ENCODE measurements at regions not wholly inside any gene's neighbourhood (a gene's known extent, or its start where the extent isn't known, plus 50 kb on each side); places are given as distances from the start of the nearest gene placed in this dataset.

DNA sequence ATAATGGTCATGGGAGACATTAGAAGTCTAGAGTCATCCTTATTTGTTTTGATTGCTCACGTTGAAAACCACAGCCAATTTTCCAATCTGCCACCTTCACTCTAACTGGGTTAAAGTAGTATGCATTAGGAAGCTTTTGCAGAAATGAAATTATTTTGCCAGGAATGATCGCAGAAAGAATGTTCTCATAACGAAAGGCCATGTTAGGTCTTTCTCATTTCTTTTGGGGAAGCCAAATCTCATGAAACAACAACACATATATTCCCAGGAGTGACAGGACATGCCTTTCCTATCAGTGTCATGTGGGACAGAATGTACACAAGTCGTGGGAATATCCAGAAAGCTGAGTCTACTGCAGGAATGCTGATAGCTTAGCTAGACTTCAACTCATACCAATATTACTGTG is 386.3 kb downstream of the AASDHPPT start:
- TF ChIP-seq, protein P1, sequence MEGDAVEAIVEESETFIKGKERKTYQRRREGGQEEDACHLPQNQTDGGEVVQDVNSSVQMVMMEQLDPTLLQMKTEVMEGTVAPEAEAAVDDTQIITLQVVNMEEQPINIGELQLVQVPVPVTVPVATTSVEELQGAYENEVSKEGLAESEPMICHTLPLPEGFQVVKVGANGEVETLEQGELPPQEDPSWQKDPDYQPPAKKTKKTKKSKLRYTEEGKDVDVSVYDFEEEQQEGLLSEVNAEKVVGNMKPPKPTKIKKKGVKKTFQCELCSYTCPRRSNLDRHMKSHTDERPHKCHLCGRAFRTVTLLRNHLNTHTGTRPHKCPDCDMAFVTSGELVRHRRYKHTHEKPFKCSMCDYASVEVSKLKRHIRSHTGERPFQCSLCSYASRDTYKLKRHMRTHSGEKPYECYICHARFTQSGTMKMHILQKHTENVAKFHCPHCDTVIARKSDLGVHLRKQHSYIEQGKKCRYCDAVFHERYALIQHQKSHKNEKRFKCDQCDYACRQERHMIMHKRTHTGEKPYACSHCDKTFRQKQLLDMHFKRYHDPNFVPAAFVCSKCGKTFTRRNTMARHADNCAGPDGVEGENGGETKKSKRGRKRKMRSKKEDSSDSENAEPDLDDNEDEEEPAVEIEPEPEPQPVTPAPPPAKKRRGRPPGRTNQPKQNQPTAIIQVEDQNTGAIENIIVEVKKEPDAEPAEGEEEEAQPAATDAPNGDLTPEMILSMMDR (conservative IDR thresholded peaks at IDR 0.05): no peak
- TF ChIP-seq ZFX (IDR thresholded peaks at IDR 0.05): no peak
- H3K27ac ChIP-seq: no peak overlapping the region

DNA sequence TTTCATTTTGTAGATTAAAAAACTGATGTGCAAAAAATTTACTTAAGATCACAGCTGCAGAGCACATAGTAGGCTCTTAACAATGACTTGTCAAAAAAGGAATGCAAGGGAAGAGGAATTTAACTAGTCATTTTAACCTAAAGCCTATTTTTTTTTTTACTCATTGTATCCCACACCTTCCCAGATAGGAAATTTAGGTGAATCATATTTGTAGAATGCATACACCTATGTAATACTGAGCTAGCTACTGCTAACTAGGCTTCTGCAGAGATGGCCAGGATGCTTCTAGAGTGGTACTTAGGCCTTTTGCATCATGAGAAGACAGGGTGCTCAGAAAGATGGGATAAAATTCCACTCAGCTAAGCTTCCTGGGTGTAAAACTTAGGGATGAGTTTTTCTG is 387.3 kb downstream of the AASDHPPT start:
- no peak overlapping the region for H3K27ac ChIP-seq
- TF ChIP-seq, protein P1 (conservative IDR thresholded peaks at IDR 0.05): no peak
- TF ChIP-seq ZFX (IDR thresholded peaks at IDR 0.05): no peak

DNA sequence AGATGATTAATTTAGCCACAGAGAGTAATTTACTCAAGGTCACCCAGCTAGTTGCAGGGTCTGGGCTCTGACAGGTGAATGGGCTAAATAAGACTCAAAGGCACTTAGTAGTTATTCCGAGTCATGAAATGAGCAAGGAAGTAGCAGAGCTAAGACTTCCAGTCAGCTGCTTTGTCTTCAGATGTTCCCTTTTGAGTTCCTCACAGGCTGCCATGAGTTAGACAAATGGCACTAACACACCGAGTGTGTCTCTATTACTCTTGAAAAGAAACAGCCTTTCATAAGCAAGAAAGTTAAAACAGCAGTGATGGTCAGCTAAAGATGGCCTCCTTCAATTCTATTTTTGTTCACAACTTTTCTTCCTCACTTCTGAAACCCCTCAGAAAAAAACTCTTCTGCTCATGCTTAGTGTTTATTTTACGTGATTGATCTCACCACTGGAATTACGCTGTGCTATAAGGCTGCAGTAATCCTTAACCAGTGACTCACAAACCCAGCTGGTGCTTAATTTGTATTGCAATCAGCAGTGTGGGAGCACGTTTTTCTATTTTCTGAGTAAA is 389.1 kb downstream of the AASDHPPT start:
- no peak overlapping the region for H3K27ac ChIP-seq
- no peak for TF ChIP-seq ZFX (IDR thresholded peaks at IDR 0.05)
- TF ChIP-seq, protein P1 (conservative IDR thresholded peaks at IDR 0.05): no peak

DNA sequence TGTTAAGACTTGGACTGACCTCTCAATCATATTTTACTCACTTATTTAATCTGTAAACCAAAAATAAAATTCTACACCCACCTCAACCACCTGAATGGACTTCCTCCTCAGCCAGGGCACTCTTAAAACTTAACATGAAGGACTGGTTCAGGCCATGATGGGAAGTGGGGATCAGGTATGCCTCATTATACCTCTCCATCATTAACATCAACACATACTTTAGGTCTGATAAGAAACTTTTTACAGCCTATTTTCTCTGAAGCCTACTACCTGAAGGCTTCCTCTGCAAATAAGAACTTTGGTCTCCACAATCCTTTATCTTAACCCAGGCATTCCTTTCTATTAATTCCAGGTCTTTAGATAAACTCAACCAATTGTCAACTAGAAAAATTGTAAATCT is 390.0 kb downstream of the AASDHPPT start:
- H3K27ac ChIP-seq: no peak overlapping the region
- TF ChIP-seq, protein P1 (conservative IDR thresholded peaks at IDR 0.05): no peak
- TF ChIP-seq ZFX (IDR thresholded peaks at IDR 0.05): no peak

DNA sequence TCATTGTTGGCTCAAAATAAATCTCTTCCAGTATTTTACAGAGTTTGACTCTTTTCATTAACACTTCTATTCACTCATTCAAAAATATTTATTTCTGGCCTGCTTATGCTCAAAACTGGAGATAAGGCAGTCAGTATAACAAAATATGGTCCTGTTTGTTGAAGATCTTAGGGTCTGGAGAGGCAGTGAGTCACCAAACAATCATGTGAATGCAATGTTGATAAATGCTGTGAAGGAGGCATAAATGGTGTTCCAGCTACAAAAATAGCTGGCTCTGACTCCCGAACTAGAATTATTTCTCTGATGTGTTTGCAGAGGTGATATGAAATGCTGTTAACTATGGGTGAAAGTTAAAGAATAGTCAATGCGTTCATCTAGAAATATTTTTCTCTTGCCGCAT is 390.6 kb downstream of the AASDHPPT start:
- TF ChIP-seq, protein P1 (conservative IDR thresholded peaks at IDR 0.05): no peak
- TF ChIP-seq ZFX (IDR thresholded peaks at IDR 0.05): no peak
- H3K27ac ChIP-seq: no peak overlapping the region

DNA sequence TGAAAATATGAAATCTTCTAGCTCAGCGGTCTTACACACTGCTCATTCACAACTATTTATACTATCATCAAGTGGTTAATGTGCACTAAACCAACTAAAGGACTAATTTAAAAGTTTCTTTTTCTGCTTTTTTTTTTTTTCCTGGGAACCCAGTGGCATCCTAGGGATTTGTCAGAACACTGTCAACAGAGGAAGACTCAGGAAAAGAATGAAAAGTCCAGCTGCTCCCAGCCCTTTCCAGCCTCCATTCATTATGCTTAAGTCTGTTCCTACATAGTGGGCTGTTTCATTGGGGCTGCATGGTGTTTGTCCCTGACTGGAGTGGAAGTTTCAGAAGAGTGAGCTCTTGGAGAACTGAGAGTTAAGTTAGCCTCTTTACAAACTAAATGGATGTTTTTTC is 391.1 kb downstream of the AASDHPPT start:
- TF ChIP-seq, protein P1 (conservative IDR thresholded peaks at IDR 0.05): no peak
- TF ChIP-seq ZFX (IDR thresholded peaks at IDR 0.05): no peak
- H3K27ac ChIP-seq: no peak overlapping the region

DNA sequence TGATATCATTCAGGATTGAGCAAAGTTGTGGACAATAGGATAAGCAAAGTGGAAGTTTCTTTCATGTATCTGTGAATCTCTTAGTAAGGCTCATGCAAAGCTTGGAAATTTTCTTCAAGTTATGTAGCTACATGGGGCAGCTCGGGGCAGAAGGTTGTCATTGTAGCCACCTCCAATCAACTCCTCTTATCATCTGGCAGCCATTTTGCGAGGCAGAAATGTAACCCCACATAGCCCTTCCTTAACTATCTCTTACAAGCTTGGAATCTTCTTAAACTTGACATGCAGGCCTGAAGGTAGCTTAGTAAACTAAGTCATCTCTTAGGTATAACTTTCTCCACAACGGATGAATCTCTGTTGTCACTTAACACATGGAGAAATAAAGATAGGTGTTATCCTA is 392.8 kb downstream of the AASDHPPT start:
- no peak overlapping the region for H3K27ac ChIP-seq
- TF ChIP-seq, protein P1 (conservative IDR thresholded peaks at IDR 0.05): no peak
- no peak for TF ChIP-seq ZFX (IDR thresholded peaks at IDR 0.05)
